OCI-LY1 (cell line): ENCODE measurements at regions not wholly inside any gene's neighbourhood (a gene's known extent, or its start where the extent isn't known, plus 50 kb on each side); places are given as distances from the start of the nearest gene placed in this dataset.

Source experiments
- H2AFZ ChIP-seq: fragments of 200-600 bp; sonication (generic), shearing (Covaris generic); 2 replicates; pipeline ENCODE4 v1.6.0; 2014; ENCODE audit warnings: antibody characterized with exemption, mild to moderate bottlenecking, low read length
- H3F3A ChIP-seq: fragments of 200-600 bp; sonication (generic), shearing (Covaris generic); 2 replicates; pipeline ENCODE4 v1.6.0; 2014; ENCODE audit warnings: mild to moderate bottlenecking, antibody characterized with exemption, low read length, moderate library complexity; ENCODE audit not compliant: insufficient read depth
- H3K27ac ChIP-seq: fragments of 200-600 bp; sonication (generic); 2 replicates; pipeline ENCODE4 v1.5.1; 2014; ENCODE audit warnings: low read length, mixed run types, mild to moderate bottlenecking, low read depth; ENCODE audit not compliant: poor library complexity, severe bottlenecking
- H3K27me3 ChIP-seq: fragments of 200-600 bp; sonication (generic); 2 replicates; pipeline ENCODE4 v1.6.0; 2014; ENCODE audit warnings: antibody characterized with exemption, mild to moderate bottlenecking, low read length, moderate library complexity; ENCODE audit not compliant: insufficient read depth
- H3K36me3 ChIP-seq: fragments of 200-600 bp; sonication (generic); 2 replicates; pipeline ENCODE4 v1.6.1; 2014; ENCODE audit warnings: mild to moderate bottlenecking, antibody characterized with exemption, low read length, moderate library complexity, mixed read lengths; ENCODE audit not compliant: insufficient read depth
- H3K4me1 ChIP-seq: fragments of 200-600 bp; sonication (generic); 2 replicates; pipeline ENCODE4 v1.5.1; 2014; ENCODE audit warnings: mild to moderate bottlenecking, low read length, moderate library complexity; ENCODE audit not compliant: insufficient read depth, severe bottlenecking
- H3K4me2 ChIP-seq: fragments of 200-600 bp; sonication (generic), shearing (Covaris generic); 2 replicates; pipeline ENCODE4 v1.6.1; 2014; ENCODE audit warnings: low read length
- H3K4me3 ChIP-seq: fragments of 200-600 bp; sonication (generic); 2 replicates; pipeline ENCODE4 v1.5.1; 2014; ENCODE audit warnings: low read length, low read depth, mild to moderate bottlenecking, mixed read lengths; ENCODE audit not compliant: poor library complexity, severe bottlenecking
- H3K79me2 ChIP-seq: fragments of 200-600 bp; shearing (Covaris generic); 2 replicates; pipeline ENCODE4 v1.6.1; 2016; ENCODE audit warnings: mixed run types, low read length, mixed read lengths; ENCODE audit not compliant: insufficient read depth
- H3K9ac ChIP-seq: fragments of 200-600 bp; sonication (generic), shearing (Covaris generic); 2 replicates; pipeline ENCODE4 v1.6.1; 2014; ENCODE audit warnings: mild to moderate bottlenecking, low read length, mixed read lengths
- H3K9me2 ChIP-seq: fragments of 200-600 bp; sonication (generic), shearing (Covaris generic); 2 replicates; pipeline ENCODE4 v1.6.1; 2014; ENCODE audit warnings: low read depth, mild to moderate bottlenecking, low read length, mixed read lengths
- H3K9me3 ChIP-seq: fragments of 200-600 bp; shearing (Covaris generic); 2 replicates; pipeline ENCODE4 v1.6.1; 2014; ENCODE audit warnings: low read length, mixed read lengths
- H4K20me1 ChIP-seq: fragments of 200-600 bp; sonication (generic), shearing (Covaris generic); 2 replicates; pipeline ENCODE4 v1.6.0; 2016; ENCODE audit warnings: mild to moderate bottlenecking, low read length; ENCODE audit not compliant: insufficient read depth
- CTCF ChIP-seq: fragments of 200-600 bp; sonication (generic), shearing (Covaris generic); IDR thresholded peaks from 2 replicates; pipeline ENCODE4 v1.5.1; 2017; ENCODE audit warnings: mild to moderate bottlenecking, antibody characterized with exemption, low read length, moderate library complexity, mixed read lengths
- EZH2 ChIP-seq: fragments of 200-600 bp; sonication (generic), shearing (Covaris generic); IDR thresholded peaks from 2 replicates; pipeline ENCODE4 v1.8.0; 2017; ENCODE audit warnings: borderline replicate concordance, mixed run types, mild to moderate bottlenecking, antibody characterized with exemption, low read length, moderate library complexity, mixed read lengths

- Histone ChIP-seq H3K9me2 (no peaks in the 10 kb centered on the region), H3K79me2 (no peaks in the 10 kb centered on the region), H3K4me2 (peak overlapping the region; percentile 18; the same call in 1 of the 2 replicates), H3F3A (no peaks in the 10 kb centered on the region), H3K9me3 (no peaks in the 10 kb centered on the region), H3K27ac (peak overlapping the region; percentile 4), H3K9ac (peak overlapping the region; percentile 14; the same call in 1 of the 2 replicates), H3K36me3 (no peaks in the 10 kb centered on the region), H3K27me3 (no peaks in the 10 kb centered on the region), H3K4me3 (no peak overlapping the region), H3K4me1 (peaks cover 52% of the 10 kb centered on the region), H4K20me1 (no peaks in the 10 kb centered on the region), H2AFZ (no peak overlapping the region)
- no peak for TF ChIP-seq CTCF
- TF ChIP-seq EZH2 = no peak
Measured at GRCh38 chr2:6054161-6054671, 362.0 kb downstream of the SOX11 start.

- H3K4me1 ChIP-seq = peaks cover 54% of the 10 kb centered on the region
- H3K4me3 ChIP-seq = no peak overlapping the region
- no peak overlapping the region for H3K9ac ChIP-seq
- TF ChIP-seq CTCF (no peak), EZH2 (no peak)
- no peak overlapping the region for H2AFZ ChIP-seq
- H3K79me2 ChIP-seq = no peaks in the 10 kb centered on the region
- no peaks in the 10 kb centered on the region for H3K9me2 ChIP-seq
- H3K4me2 ChIP-seq = no peak overlapping the region
- H3F3A ChIP-seq = no peaks in the 10 kb centered on the region
- no peak overlapping the region for H3K27ac ChIP-seq
- no peaks in the 10 kb centered on the region for H4K20me1 ChIP-seq
- no peaks in the 10 kb centered on the region for H3K27me3 ChIP-seq
- H3K9me3 ChIP-seq = no peaks in the 10 kb centered on the region
- H3K36me3 ChIP-seq = no peaks in the 10 kb centered on the region
Measured at GRCh38 chr2:6060992-6061663, 368.9 kb downstream of the SOX11 start.

GRCh38 chr2:6064757-6065156 is 372.6 kb downstream of the SOX11 start:
- Histone ChIP-seq H3K79me2 (no peaks in the 10 kb centered on the region), H3K9ac (no peak overlapping the region), H3K27me3 (no peaks in the 10 kb centered on the region), H3K4me1 (peaks cover 81% of the 10 kb centered on the region), H3K27ac (no peak overlapping the region), H2AFZ (no peak overlapping the region), H3K4me2 (no peak overlapping the region; the same call in 1 of the 2 replicates), H4K20me1 (no peaks in the 10 kb centered on the region), H3K9me2 (no peaks in the 10 kb centered on the region), H3K36me3 (no peaks in the 10 kb centered on the region), H3K4me3 (no peak overlapping the region), H3K9me3 (no peaks in the 10 kb centered on the region), H3F3A (no peaks in the 10 kb centered on the region)
- no peak for TF ChIP-seq EZH2
- no peak for TF ChIP-seq CTCF
